ENCODE measurements at regions not wholly inside any gene's neighbourhood (a gene's known extent, or its start where the extent isn't known, plus 50 kb on each side); places are given as distances from the start of the nearest gene placed in this dataset.
"Not testable (repeated sequence)": the region's sequence is repeated elsewhere in the genome, so short reads cannot be mapped to it uniquely, and the experiment has no call there.

GRCh38 chr10:35992107-35992506, 350.0 kb upstream of the FZD8 start:
- ChIA-PET CTCF (interaction anchor here (0.6 kb wide), 1 partner anchor 29 kb away, joined by 4 read pairs; no protein-coding TSS in a partner anchor), POLR2A (ENCODE audit: unreplicated experiment) (no interaction called here)
- Histone ChIP-seq H3K36me3 (ENCODE audit: low read depth) (no peaks in the 10 kb centered on the region), H3K79me2 (ENCODE audit: low read depth) (no peaks in the 10 kb centered on the region), H3K4me2 (no peak overlapping the region), H3K9me3 (ENCODE audit: insufficient read depth, low read depth) (no peaks in the 10 kb centered on the region), H3K27ac (no peak overlapping the region), H3F3A (ENCODE audit: insufficient read depth, low read depth) (no peaks in the 10 kb centered on the region), H3K9me2 (ENCODE audit: insufficient read depth) (no peaks in the 10 kb centered on the region), H3K4me3 (no peak overlapping the region), H3K27me3 (ENCODE audit: insufficient read depth, low read depth) (no peaks in the 10 kb centered on the region), H2AFZ (no peak overlapping the region), H4K20me1 (ENCODE audit: insufficient read depth) (no peaks in the 10 kb centered on the region), H3K4me1 (replicated peaks; ENCODE audit: insufficient read depth) (no peaks in the 10 kb centered on the region)
- DNase-seq = no peak
- intact Hi-C loops (cut with micrococcal nuclease; ENCODE audit: unreplicated experiment) = no loop called here
- no TSS peak for BruUV-seq (replicated peaks)
- TF ChIP-seq EZH2 (IDR thresholded peaks at IDR 0.05; ENCODE audit: low read depth) = no peak
- no peak for TF ChIP-seq CTCF (conservative IDR thresholded peaks at IDR 0.05)

GRCh38 chr10:35986756-35987502, 344.8 kb upstream of the FZD8 start:
- Histone ChIP-seq H3K27me3 (ENCODE audit: insufficient read depth, low read depth) (no peaks in the 10 kb centered on the region), H3K4me2 (no peak overlapping the region), H2AFZ (no peak overlapping the region), H3K36me3 (ENCODE audit: low read depth) (no peaks in the 10 kb centered on the region), H3K79me2 (ENCODE audit: low read depth) (no peaks in the 10 kb centered on the region), H3K9me3 (ENCODE audit: insufficient read depth, low read depth) (no peaks in the 10 kb centered on the region), H3K9me2 (ENCODE audit: insufficient read depth) (no peaks in the 10 kb centered on the region), H3F3A (ENCODE audit: insufficient read depth, low read depth) (no peaks in the 10 kb centered on the region), H4K20me1 (ENCODE audit: insufficient read depth) (no peaks in the 10 kb centered on the region), H3K4me1 (replicated peaks; ENCODE audit: insufficient read depth) (no peaks in the 10 kb centered on the region), H3K4me3 (no peak overlapping the region), H3K27ac (no peak overlapping the region)
- TF ChIP-seq CTCF (conservative IDR thresholded peaks at IDR 0.05) (no peak), EZH2 (IDR thresholded peaks at IDR 0.05; ENCODE audit: low read depth) (no peak)
- intact Hi-C loops (cut with micrococcal nuclease; ENCODE audit: unreplicated experiment) = no loop called here
- ChIA-PET POLR2A (ENCODE audit: unreplicated experiment) (no interaction called here), CTCF (no interaction called here)
- no peak for DNase-seq
- BruUV-seq (replicated peaks) = no TSS peak

- ChIA-PET CTCF (no interaction called here), POLR2A (ENCODE audit: unreplicated experiment) (no interaction called here)
- no peaks in the 10 kb centered on the region for H3F3A ChIP-seq (ENCODE audit: insufficient read depth, low read depth)
- no peaks in the 10 kb centered on the region for H3K9me2 ChIP-seq (ENCODE audit: insufficient read depth)
- H4K20me1 ChIP-seq (ENCODE audit: insufficient read depth) = no peaks in the 10 kb centered on the region
- no peaks in the 10 kb centered on the region for H3K9me3 ChIP-seq (ENCODE audit: insufficient read depth, low read depth)
- no peaks in the 10 kb centered on the region for H3K27me3 ChIP-seq (ENCODE audit: insufficient read depth, low read depth)
- no peaks in the 10 kb centered on the region for H3K36me3 ChIP-seq (ENCODE audit: low read depth)
- no peak overlapping the region for H3K4me2 ChIP-seq
- no peak overlapping the region for H2AFZ ChIP-seq
- DNase-seq = no peak
- H3K27ac ChIP-seq = no peak overlapping the region
- TF ChIP-seq EZH2 (IDR thresholded peaks at IDR 0.05; ENCODE audit: low read depth) (no peak), CTCF (conservative IDR thresholded peaks at IDR 0.05) (no peak)
- H3K79me2 ChIP-seq (ENCODE audit: low read depth) = no peaks in the 10 kb centered on the region
- no TSS peak for BruUV-seq (replicated peaks)
- intact Hi-C loops (cut with micrococcal nuclease; ENCODE audit: unreplicated experiment) = no loop called here
- H3K4me1 ChIP-seq (replicated peaks; ENCODE audit: insufficient read depth) = no peaks in the 10 kb centered on the region
- H3K4me3 ChIP-seq = no peak overlapping the region
Measured at GRCh38 chr10:35979116-35979515, 337.0 kb upstream of the FZD8 start.

- H3K9me3 ChIP-seq (ENCODE audit: insufficient read depth, low read depth); H3K4me1 ChIP-seq (replicated peaks; ENCODE audit: insufficient read depth); H2AFZ ChIP-seq; CTCF ChIA-PET; BruUV-seq (replicated peaks); H3K27ac ChIP-seq; intact Hi-C loops (cut with micrococcal nuclease; ENCODE audit: unreplicated experiment); H3K4me2 ChIP-seq; H3K36me3 ChIP-seq (ENCODE audit: low read depth); H3F3A ChIP-seq (ENCODE audit: insufficient read depth, low read depth); H3K4me3 ChIP-seq; H3K9me2 ChIP-seq (ENCODE audit: insufficient read depth); H3K27me3 ChIP-seq (ENCODE audit: insufficient read depth, low read depth); H4K20me1 ChIP-seq (ENCODE audit: insufficient read depth); H3K79me2 ChIP-seq (ENCODE audit: low read depth); POLR2A ChIA-PET (ENCODE audit: unreplicated experiment); DNase-seq: not testable (repeated sequence)
Measured at GRCh38 chr10:35973912-35974591, 332.0 kb upstream of the FZD8 start.
